Caki2 (cell line): ENCODE measurements at regions not wholly inside any gene's neighbourhood (a gene's known extent, or its start where the extent isn't known, plus 50 kb on each side); places are given as distances from the start of the nearest gene placed in this dataset.

Experiments
- DNase-seq: peaks from one replicate; pipeline ENCODE4 v3.0.0-alpha.2; 2015; ENCODE audit warnings: low read depth
- in situ Hi-C: cut with HindIII; loops from 2 replicates; pipeline ENCODE4 v1.10.0; 2016; ENCODE audit warnings: low sequenced_read_pairs, low pct_unique_long_range_greater_than_20kb, mixed read lengths

DNA sequence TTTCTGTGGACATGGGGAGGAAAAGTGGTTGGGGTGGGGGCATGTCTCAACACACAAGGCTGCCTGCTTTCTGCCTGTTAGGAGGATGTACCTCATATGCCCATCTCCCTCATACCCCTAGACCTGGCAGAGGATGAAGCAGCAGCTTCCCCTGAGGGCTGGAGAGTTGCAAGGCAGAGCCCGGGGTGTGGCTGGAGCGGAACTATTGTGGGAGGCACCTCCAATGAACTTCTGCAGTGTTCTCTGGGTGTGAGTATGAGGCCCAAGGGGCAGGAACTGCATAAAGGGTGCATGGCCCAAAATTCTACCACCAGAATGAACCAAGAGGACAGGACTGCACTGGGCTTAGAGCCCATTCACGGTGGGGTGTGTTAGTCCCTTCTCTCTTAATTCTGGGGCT is 296.3 kb upstream of the SIX2 start:
- in situ Hi-C loops: no loop called here
- no peak for DNase-seq

DNA sequence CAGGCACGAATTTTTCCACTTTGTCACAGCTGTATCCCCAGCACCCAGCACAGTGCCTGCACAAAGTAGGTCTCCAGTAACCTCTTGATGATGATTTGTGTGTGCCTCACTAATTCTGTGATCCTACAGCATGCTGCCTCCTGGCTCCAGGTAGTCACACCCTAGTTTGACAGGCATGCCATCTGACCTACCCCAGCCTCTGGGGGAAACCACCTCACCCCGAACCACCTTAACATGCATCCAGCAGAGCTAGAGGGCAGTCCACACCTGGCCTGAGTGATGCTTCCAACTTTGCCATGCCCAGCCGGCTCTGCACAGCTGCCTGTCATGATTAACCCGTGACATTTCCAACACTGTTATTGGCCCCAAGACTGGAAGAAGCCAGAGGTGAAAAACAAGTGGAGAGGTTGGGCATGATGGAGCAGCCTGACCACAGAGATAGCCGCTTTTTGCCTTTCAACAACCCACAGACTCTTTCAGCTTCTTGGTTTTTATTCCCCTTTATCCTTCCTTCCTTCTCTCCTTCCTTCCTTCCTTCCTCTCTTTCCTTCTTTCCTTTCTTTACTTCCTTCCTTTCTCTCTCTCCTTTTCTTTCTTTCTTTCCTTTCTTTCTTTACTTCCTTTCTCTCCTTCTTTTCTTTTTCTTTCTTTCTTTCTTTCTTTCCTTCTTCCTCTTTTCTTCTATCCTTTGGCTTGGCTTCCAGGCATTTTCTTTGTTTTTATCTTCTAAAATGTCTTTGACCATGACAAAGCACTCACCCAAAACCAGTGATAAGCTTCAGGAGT is 294.4 kb upstream of the SIX2 start:
- in situ Hi-C loops: no loop called here
- no peak for DNase-seq

DNA sequence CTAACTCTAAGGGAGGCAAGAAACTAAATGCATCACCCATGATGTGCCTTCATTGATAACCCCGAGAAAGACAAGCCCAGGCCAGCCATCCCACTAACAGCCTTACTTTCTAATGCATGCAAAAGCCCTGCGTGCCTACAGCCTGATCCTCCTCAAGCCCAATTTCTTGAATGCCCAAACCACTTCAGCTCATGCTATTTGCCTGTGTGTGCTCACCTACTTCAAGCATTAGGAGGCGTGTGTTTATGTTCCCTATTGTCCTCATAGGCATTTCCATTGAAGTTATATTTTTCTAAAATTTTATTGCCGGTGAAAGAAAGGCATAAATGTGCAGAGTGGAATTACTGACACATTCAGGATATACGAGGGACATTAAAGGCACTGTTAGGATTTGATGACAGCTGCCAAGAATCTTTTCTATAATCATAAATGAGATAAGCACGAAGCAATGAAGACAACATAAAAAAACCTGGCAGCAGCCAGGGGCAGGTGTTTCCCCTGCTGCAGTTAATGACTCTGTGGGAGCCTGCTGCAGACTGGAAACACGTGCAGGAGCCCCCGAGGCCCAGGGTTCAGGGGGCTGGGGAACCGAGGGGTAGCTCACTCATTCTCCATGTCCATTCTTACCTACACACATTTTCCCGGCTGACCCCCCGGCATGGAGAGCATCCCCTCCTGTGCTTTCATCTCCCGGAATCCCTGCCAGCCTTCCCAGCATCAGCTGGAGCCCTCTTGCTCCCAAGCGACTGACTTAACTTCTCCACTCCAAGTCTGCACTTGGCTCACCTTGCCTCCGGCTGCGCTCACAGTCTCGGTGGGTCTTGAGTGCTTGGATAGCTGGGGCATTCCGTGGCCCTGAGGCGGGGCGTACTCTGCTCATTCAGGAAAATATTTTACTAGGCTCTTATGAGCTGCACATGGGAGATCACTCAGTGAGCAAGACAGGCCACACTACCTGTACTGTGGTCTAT is 292.3 kb upstream of the SIX2 start:
- no peak for DNase-seq
- in situ Hi-C loops: no loop called here

DNA sequence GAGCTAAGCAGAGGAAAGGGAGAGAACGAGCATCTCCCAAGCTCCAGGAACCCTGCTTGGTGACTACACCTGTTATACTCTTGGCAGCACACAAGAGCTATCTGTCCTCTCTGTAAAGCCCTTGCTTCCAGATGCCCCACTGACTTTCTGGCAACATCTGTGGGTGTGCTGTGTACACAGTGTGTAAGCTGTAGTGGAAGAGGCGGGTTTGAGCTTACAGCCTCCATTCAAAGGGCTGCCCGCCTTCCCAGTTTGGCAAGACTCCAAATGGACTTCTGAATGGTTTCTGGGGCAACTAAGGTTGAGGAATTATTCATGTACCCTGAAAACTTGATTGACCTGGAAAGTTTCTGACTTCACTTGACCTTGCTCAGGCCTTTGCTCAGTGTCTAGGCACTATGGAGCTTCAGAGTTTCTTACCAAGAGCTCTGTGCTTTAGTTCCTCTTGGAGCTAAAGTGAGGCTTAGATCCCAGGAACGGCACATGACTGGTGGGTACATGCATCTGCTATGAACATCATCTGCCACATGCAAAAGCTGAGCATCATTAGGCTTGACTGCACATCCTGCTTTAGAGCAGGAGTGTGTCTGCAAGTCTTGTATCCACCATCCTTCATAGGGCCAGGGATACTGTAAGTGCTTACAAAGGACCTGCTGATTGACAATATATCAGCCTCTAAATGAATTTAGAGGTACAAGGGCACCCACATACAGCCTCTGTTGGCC is 290.9 kb upstream of the SIX2 start:
- in situ Hi-C loops: no loop called here
- no peak for DNase-seq

DNA sequence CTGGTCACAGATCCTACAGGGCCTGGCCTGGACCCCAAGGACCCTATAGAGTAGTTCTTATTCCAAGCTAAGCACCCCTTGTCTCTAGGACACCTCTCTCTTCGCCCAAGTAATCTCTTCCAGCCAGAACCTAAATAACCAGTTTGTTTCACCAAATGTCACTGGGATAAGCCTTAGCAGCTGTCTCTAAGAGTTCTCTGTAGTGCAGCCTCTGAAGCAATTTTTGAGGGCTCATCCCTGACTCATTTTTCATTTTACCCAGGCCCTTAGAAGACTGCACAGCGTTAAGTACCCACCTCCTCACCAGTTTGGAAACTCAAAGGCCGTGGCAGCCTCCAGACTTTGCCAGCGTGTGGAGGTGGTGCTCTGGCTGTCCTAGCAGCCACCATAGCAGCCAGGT is 290.1 kb upstream of the SIX2 start:
- no peak for DNase-seq
- in situ Hi-C loops: no loop called here

DNA sequence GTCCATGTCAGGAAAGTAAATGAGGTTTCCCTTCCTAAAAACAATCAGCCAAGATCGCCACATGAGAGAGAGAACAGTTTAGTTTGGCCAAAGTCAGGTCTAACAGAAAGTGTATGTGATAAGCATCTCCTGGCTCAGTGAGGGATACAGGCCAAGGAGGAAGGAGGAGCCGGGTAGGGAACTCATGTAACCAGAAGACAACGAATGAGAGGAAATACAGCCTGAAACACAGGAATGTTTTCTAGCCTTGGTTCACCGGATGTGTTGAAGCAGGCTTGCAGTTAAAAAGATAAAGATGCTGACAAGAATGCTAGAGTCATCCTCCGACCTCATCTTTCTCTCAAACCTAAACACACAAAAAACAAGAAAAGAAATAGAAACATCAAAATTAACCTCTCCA is 283.9 kb upstream of the SIX2 start:
- in situ Hi-C loops: no loop called here
- no peak for DNase-seq

DNA sequence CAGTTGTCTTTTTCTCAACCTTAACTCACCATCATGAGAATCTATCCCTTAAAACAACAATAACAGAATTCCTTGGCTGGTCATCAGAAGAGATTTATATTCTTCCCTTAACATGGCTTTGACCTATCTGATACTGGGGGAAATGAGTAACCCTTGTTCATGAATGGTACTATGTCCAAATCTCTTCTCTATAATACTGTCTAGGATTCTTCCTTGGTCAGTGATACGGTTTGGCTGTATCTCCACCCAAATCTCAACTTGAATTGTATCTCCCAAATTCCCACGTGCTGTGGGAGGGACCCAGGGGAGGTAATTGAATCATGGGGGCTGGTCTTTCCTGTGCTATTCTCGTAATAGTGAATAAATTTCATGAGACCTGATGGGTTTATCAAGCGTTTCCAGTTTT is 282.0 kb upstream of the SIX2 start:
- in situ Hi-C loops: no loop called here
- no peak for DNase-seq

DNA sequence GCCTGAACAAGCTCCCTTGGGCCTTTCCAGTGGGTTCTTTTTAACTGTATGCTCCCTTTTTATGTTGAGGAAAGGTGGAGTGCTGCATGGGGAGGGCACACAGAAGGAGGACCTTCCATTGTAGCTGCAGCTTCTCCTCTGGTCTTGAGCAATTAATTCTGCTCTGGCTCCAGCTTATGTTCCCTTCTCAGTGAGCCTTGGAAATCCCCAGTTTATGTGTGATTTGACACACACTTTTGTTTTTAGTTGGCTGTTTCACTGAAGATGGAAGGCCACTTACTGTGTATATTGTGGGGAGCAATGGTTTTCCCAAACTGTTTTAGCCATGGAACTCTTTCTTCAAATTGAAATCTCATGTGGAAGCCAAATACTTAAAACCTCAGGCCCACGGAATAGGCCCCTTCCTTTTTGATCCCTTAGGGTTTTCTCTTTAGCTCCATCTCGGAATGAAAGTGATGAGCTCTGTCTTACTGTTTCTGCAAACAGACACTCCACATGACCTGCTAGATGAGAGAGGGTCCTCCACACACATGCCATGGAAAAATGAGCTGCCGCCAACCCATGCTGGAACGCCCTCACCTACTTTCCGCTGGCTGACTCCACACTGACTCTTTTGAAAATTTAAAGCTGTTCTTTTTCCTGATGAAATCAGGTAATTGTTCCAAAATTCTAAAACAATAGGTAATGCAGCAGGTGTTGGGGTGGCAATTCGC is 280.9 kb upstream of the SIX2 start:
- no peak for DNase-seq
- in situ Hi-C loops: no loop called here

DNA sequence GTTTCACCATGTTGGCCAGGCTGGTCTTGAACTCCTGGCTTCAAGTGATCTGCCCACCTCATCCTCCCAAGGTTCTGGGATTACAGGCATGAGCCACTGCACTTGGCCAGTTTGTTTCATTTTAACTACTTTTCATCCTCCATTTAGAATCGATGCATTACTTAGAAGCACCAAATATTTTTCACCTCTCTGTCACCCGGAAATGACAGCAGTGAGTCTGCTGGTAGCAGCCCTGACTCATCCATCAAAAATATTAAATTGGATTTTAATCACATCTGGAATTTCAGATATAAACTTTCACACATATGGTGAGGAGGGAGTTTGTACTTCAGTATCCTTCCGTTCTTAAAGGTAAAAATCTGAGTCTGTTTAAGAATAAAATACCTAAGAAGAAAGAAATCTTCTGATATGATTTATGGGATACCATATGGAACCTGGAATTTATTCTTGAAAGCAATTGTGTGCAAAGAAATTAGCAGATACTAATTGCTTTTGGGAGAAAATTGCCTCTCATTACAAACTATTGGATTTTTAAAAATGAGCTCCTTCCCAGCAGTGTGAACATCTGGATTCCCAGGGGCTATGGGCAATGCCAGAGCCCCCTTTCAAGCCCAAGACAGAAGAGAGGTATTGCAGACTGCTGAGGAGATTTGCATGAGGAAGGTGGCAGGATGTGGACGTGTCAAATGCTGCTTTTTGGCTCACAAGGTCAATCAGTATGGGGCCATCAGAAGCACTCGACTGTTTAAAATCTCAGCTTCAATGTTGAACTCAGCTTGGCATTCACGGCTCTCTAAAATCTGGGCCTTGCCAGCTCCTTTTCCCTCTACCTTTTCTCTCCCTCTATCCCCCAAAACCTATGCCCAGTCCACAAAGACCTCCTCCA is 279.5 kb upstream of the SIX2 start:
- DNase-seq: no peak
- in situ Hi-C loops: no loop called here

DNA sequence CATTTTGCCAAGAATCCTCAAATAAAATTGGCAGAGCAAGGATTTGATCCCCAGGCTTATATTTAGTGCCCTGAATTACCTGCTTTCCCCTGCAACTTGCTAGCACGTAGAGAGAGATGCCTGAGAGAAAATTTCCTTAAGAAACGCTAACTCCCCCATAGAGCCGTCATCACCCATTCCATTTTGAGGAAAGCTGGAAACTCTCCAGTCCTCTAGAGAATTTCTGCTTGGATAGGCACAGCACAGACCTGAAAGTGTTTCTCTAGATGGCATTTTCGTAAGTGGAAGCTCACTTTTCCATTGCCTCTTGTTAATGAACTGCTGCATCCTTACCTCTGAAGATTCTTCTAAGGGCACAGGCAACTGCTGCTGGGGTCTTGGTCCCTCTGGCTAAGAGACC is 277.8 kb upstream of the SIX2 start:
- in situ Hi-C loops: no loop called here
- no peak for DNase-seq

DNA sequence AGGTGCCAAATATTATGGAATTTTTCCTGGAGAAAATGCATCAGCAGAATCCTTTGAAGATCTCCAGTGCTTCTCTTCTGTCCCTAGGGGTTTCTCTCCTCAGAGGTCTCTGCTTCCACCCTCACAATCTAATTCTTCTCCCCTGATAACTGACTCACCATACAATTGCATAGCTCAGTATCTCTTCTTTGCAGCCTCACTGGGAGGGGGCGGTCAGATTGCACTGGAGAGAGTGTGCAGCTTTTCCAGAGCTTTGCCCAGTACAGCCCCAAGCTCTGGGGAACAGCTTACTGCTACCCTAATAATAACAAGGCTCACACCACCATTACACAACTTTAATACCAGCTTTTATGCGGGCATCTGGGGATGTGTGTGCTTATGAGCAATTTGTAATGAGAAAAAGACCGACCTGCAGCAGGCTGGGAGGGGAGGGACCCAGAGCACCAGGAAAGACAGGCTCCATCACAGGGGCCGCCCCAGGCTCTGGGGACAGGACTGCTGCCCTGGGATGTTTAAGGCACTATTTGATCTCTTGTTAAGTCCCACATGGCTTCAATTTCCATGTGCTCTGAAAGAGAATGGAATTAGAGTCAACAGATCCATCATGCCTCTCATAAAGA is 276.6 kb upstream of the SIX2 start:
- in situ Hi-C loops: no loop called here
- DNase-seq: no peak

DNA sequence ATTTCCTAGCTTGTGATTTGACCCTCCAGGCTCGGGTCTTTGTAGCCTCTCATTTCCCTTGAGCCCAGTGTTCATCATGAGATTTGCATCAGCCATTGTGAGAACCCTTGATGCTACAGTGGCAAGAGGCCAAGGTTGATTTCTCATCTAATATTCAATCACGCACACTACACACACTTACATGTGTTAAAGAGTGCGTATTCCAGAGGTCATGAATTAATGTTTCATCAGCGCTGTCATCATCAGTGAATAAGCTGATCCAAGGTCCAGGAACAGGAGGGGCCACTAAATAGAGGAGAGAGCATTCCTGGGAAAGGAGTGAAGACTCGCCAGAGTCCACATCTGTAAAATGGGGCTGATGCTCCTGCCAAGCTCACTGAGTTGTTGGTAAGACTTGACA is 276.1 kb upstream of the SIX2 start:
- no peak for DNase-seq
- in situ Hi-C loops: no loop called here

DNA sequence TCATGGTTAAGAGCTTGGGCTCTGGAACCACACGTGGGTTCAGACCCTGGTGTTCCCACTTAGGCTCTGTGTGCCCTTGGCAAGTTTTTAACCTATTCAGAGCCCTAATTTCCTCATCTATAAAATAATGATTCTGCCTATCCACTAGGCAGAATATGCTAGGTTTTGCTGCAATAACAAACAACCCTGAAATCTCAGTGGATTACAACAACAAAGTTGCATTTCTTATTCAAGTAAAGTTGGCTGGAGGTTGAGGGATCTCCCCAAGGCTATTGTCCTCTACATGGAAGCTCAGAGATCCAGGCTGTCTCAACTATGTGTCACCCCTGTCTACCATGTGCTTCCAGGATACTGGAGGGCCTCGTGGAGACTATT is 275.4 kb upstream of the SIX2 start:
- DNase-seq: no peak
- in situ Hi-C loops: no loop called here

DNA sequence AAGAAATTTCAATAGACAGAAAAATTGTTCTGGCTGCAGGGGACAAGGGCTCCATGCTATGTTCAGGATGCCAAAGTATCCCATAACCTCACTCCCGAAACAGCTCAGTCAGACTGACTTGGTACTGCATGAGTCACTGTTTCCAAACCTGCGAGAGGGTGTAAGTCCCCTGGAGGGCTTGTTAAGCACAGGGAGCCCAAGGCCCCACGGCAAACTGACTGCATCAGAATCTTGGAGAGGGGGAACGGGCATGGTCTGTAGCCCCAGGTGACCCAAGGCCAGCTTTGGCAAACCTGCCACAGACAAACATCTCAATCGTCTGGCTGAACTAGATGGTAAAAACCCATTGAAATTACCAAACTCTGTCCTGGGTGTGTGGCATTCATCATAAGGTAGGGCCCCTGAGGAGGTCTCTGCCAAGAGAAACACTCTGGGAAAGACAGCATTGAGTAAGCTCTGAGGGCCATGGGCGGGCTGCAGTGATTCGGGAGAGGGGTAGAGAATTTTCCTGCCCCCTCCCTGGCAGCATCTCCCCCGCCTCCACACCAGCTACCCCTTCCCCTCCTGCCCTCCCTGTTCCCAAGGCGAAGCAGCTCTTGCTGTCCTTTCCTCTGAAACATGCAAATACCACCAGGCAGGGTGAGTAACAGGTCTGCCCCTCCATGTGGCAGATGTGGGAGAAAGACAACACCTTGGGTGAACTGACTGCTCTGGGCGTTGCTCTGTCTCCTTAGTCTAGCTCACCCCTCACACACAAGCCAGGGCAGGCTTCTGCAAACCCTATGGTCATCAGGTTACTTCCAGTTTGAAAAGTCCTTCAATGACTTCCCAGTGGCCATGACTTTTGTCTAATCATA is 274.7 kb upstream of the SIX2 start:
- in situ Hi-C loops: no loop called here
- DNase-seq: no peak

DNA sequence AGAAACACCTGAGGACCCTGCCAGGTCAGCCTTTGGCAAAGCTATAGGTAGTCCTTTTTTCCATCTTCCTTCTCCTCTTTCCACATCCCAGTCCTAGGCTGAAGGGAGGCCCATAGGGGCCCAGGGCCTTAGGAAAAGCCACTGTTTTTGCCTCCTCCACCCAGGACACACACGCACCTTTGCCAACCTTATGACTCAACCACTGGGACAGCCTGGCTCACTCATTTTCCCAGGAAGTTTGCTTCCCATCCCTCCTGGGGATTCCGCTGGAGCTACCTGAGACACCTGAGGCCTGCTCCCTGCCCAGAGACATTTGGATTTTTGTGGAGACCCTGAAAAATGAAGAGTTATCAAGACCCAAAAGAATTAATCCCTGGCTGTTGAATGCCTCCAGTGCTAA is 273.4 kb upstream of the SIX2 start:
- in situ Hi-C loops: no loop called here
- DNase-seq: no peak

DNA sequence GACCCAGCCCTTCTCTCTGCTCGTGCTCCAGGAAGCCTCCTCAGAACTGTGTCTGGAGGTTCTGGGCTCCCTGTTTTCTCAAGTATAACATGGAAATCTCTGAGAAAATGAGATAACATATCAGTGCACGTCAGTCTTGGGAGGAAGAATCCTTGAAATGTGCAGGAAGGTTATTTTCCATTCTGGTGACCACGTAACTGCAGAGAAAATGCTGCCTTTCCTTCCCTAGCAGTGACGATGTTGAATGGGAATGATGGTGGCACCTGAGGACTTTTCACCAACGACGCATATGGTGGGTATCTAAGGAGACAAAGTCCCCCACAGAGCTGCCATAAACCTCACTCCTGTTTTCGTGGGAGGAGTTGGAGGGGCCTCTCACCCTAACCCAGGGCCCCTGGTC is 272.1 kb upstream of the SIX2 start:
- in situ Hi-C loops: no loop called here
- no peak for DNase-seq
